Smooth muscle cell (in vitro differentiated cells): ENCODE measurements at regions not wholly inside any gene's neighbourhood (a gene's known extent, or its start where the extent isn't known, plus 50 kb on each side); places are given as distances from the start of the nearest gene placed in this dataset.
"Not testable (repeated sequence)": the region's sequence is repeated elsewhere in the genome, so short reads cannot be mapped to it uniquely, and the experiment has no call there.

ENCODE experiments used
- DNase-seq: peaks from one replicate; lab custom pipeline; 2025; ENCODE audit not compliant: unreplicated experiment; lab: John Stamatoyannopoulos, UW
- H2AFZ ChIP-seq: fragments of 200-600 bp; sonication (generic); 2 replicates; pipeline ENCODE4 v1.6.0; 2016; ENCODE audit warnings: antibody characterized with exemption, low read depth, mild to moderate bottlenecking
- H3F3A ChIP-seq: fragments of 200-600 bp; sonication (generic); 2 replicates; pipeline ENCODE4 v1.6.0; 2017; ENCODE audit warnings: antibody characterized with exemption, low read depth
- H3K27ac ChIP-seq: fragments of 200-600 bp; sonication (generic); 2 replicates; pipeline ENCODE4 v1.5.1; 2016; ENCODE audit warnings: low read depth, mild to moderate bottlenecking
- H3K27me3 ChIP-seq: fragments of 200-600 bp; sonication (generic); 2 replicates; pipeline ENCODE4 v1.6.1; 2016; ENCODE audit warnings: low read depth, mild to moderate bottlenecking
- H3K36me3 ChIP-seq: fragments of 200-600 bp; sonication (generic); 2 replicates; pipeline ENCODE4 v1.5.1; 2016; ENCODE audit warnings: low read depth
- H3K4me1 ChIP-seq: fragments of 200-600 bp; sonication (generic); 2 replicates; pipeline ENCODE4 v1.5.1; 2016; ENCODE audit warnings: low read depth
- H3K4me2 ChIP-seq: fragments of 200-600 bp; sonication (generic); 2 replicates; pipeline ENCODE4 v1.6.0; 2016; ENCODE audit warnings: mild to moderate bottlenecking
- H3K4me3 ChIP-seq: fragments of 200-600 bp; sonication (generic); 2 replicates; pipeline ENCODE4 v1.5.1; 2016; ENCODE audit warnings: mild to moderate bottlenecking
- H3K79me2 ChIP-seq: fragments of 200-600 bp; sonication (generic); 2 replicates; pipeline ENCODE4 v1.6.0; 2016; ENCODE audit warnings: low read depth, mild to moderate bottlenecking
- H3K9ac ChIP-seq: fragments of 200-600 bp; sonication (generic); 2 replicates; pipeline ENCODE4 v1.6.0; 2016; ENCODE audit warnings: low read depth
- H3K9me3 ChIP-seq: fragments of 200-600 bp; sonication (generic); replicated peaks from 2 replicates; pipeline ENCODE4 v1.5.1; 2016; ENCODE audit warnings: low read depth
- H4K20me1 ChIP-seq: fragments of 200-600 bp; sonication (generic); 2 replicates; pipeline ENCODE4 v1.6.0; 2016; ENCODE audit warnings: low read depth
- WGBS: methylation state at CpG from one replicate; pipeline ENCODE4 v1.1.7; 2016; ENCODE audit warnings: low lambda C conversion rate; 5-methylcytosine and 5-hydroxymethylcytosine counted together
- TF ChIP-seq, protein P1 (sequence below): fragments of 200-600 bp; sonication (generic); IDR thresholded peaks from 2 replicates; pipeline ENCODE4 v1.5.1; 2017; ENCODE audit warnings: borderline replicate concordance, mild to moderate bottlenecking, antibody characterized with exemption; ENCODE audit not compliant: insufficient read depth, poor library complexity, severe bottlenecking

DNA sequence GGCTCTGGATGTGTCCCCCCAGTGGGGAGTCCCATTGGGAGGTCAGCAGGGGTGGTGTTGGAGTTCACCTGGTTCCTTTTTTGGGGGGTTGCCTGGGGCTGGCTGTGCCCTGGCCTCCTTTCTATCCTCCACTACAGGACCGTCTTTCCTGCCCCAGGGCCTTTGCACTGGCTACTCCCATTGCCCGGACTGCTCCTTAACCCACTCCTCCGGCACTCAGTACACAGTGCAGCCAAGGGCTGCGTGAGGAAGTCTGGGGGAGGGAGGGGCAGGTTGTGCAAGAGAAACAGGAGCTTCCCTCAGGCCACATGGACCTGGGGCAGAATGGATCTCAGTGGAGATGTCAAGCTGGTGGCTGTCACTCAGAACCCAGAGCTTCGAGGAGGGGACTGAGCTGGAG is 429.3 kb upstream of the SULF2 start:
- H3K9me3 ChIP-seq: no peaks in the 10 kb centered on the region
- no peak overlapping the region for H2AFZ ChIP-seq
- no peak overlapping the region for H3K9ac ChIP-seq
- H4K20me1 ChIP-seq: no peaks in the 10 kb centered on the region
- TF ChIP-seq, protein P1, sequence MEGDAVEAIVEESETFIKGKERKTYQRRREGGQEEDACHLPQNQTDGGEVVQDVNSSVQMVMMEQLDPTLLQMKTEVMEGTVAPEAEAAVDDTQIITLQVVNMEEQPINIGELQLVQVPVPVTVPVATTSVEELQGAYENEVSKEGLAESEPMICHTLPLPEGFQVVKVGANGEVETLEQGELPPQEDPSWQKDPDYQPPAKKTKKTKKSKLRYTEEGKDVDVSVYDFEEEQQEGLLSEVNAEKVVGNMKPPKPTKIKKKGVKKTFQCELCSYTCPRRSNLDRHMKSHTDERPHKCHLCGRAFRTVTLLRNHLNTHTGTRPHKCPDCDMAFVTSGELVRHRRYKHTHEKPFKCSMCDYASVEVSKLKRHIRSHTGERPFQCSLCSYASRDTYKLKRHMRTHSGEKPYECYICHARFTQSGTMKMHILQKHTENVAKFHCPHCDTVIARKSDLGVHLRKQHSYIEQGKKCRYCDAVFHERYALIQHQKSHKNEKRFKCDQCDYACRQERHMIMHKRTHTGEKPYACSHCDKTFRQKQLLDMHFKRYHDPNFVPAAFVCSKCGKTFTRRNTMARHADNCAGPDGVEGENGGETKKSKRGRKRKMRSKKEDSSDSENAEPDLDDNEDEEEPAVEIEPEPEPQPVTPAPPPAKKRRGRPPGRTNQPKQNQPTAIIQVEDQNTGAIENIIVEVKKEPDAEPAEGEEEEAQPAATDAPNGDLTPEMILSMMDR: no peak
- DNase-seq: no peak
- no peaks in the 10 kb centered on the region for H3K4me1 ChIP-seq
- H3K4me2 ChIP-seq: no peak overlapping the region
- H3K4me3 ChIP-seq: no peak overlapping the region
- H3K27me3 ChIP-seq: no peaks in the 10 kb centered on the region
- WGBS: 48% methylated on average over 5 of the region's 5 CpGs
- H3K36me3 ChIP-seq: no peaks in the 10 kb centered on the region
- no peaks in the 10 kb centered on the region for H3K79me2 ChIP-seq
- no peak overlapping the region for H3K27ac ChIP-seq
- H3F3A ChIP-seq: no peaks in the 10 kb centered on the region

DNA sequence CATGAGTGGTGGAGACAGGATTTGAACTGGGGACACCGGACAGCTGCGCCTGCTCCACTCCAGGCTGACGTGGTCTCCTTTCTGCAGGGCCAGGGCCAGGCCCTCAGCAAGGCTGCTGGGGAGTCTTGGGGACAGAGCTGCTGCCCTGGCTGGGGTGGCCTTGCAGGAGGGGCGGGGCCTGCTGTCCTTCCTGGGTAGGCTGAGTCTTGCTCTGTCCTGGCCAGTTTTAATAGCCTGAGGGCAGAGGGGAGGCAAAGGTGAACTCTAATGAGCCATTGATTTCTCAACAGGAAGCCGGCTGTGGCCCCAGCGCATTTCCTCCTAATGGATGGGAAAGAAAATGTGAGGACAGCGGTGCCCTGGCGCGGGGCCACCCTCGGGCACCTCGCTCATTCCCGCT is 428.4 kb upstream of the SULF2 start:
- not testable (repeated sequence) for H3K4me1 ChIP-seq, H2AFZ ChIP-seq
- 56% methylated on average over 12 of the region's 12 CpGs for WGBS

DNA sequence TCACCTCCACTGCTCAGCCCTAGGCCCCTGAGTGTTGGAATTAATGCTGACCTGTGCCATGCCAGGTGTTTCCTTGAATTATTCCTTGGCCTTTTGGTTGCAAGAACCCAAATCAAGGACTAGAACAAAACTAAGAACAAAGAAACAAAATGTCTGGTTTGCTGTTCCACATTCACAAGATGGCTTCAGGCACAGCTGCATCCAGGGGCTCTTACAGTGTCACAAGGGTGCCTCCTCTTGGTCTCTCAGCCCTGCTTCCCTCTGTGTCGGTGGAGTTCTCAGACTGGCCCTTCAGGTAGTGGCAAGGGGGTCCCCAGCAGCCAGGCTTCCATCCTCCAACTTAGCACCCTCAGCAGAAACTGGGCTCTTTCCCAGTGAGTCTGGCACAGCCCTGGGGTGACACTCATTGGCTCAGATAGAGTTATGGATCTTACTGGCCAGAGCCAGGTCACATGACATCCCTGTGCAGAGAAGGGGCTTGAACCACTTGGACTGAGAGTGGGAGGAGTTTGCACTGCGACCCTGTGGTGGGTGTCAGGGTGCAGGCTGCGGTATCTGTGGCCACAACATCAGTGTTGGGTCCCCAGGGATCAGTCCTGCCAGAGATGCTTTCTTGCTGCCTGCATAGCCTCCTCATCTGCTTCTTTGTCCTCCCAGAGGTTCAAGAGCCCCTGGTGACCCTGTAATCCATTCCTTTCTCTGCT is 427.7 kb upstream of the SULF2 start:
- no peaks in the 10 kb centered on the region for H4K20me1 ChIP-seq
- 92% methylated on average over 3 of the region's 3 CpGs for WGBS

More for the DNA sequence above, 428.4 kb upstream of the SULF2 start:
- not testable (repeated sequence) for H3K9me3 ChIP-seq, H3K27me3 ChIP-seq, H3K79me2 ChIP-seq, H4K20me1 ChIP-seq, H3K4me2 ChIP-seq, H3K36me3 ChIP-seq, H3F3A ChIP-seq, H3K9ac ChIP-seq, H3K4me3 ChIP-seq, DNase-seq, H3K27ac ChIP-seq

DNA sequence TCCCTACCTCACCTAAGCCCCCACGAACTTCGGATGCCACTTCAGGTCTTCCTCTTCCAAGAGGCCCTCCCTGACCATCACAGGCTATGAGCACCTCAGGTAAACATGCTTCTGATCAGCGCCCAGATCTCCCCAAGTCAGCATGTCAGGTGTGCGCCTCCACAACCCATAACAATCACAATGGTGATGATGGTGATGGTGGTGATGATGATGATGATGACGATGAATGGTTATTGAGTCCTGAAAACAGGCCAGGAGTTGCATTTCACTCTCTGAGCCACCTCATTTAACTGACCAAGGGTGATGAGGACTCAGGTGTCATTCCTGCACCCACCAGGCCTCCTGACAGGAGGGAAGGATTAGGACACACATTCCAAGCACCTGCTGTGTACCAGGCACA is 426.6 kb upstream of the SULF2 start:
- Histone ChIP-seq H3K4me1 (no peaks in the 10 kb centered on the region), H3K9me3 (no peaks in the 10 kb centered on the region), H3K79me2 (no peaks in the 10 kb centered on the region), H4K20me1 (no peaks in the 10 kb centered on the region), H3K9ac (no peak overlapping the region), H3K4me2 (no peak overlapping the region), H3K27me3 (no peaks in the 10 kb centered on the region), H2AFZ (no peak overlapping the region), H3K36me3 (no peaks in the 10 kb centered on the region), H3F3A (no peaks in the 10 kb centered on the region), H3K27ac (no peak overlapping the region), H3K4me3 (no peak overlapping the region)
- 100% methylated on average over 5 of the region's 5 CpGs for WGBS
- DNase-seq: no peak
- TF ChIP-seq, protein P1: no peak

More for the DNA sequence above, 427.7 kb upstream of the SULF2 start:
- no peaks in the 10 kb centered on the region for H3K27me3 ChIP-seq
- H3K79me2 ChIP-seq: no peaks in the 10 kb centered on the region
- no peaks in the 10 kb centered on the region for H3K36me3 ChIP-seq
- H3F3A ChIP-seq: no peaks in the 10 kb centered on the region
- H2AFZ ChIP-seq: no peak overlapping the region
- no peaks in the 10 kb centered on the region for H3K9me3 ChIP-seq
- no peak overlapping the region for H3K4me2 ChIP-seq
- no peak overlapping the region for H3K9ac ChIP-seq
- TF ChIP-seq, protein P1: no peak
- H3K4me3 ChIP-seq: no peak overlapping the region
- DNase-seq: no peak
- H3K27ac ChIP-seq: no peak overlapping the region
- no peaks in the 10 kb centered on the region for H3K4me1 ChIP-seq
